Fibroblast of lung (primary cell): ENCODE measurements at regions not wholly inside any gene's neighbourhood (a gene's known extent, or its start where the extent isn't known, plus 50 kb on each side); places are given as distances from the start of the nearest gene placed in this dataset.

ENCODE experiments used
- EZH2 ChIP-seq: IDR thresholded peaks from 2 replicates; pipeline ENCODE4 v1.5.1; 2012; ENCODE audit warnings: low read length, control low read depth, mild to moderate bottlenecking; ENCODE audit errors: missing control alignments
- TF ChIP-seq, protein P1 (sequence below), 2 donors: IDR thresholded peaks in 1 of 2; conservative IDR thresholded peaks in 1 of 2; 1 replicate in 1 of 2; 2 replicates in 1 of 2; pipeline ENCODE4 v1.5.1; 2011 to 2012; ENCODE audit warnings: low read length in 2 of 2, control low read depth in 1 of 2, inconsistent platforms in 1 of 2, low read depth in 1 of 2, mild to moderate bottlenecking in 1 of 2

DNA sequence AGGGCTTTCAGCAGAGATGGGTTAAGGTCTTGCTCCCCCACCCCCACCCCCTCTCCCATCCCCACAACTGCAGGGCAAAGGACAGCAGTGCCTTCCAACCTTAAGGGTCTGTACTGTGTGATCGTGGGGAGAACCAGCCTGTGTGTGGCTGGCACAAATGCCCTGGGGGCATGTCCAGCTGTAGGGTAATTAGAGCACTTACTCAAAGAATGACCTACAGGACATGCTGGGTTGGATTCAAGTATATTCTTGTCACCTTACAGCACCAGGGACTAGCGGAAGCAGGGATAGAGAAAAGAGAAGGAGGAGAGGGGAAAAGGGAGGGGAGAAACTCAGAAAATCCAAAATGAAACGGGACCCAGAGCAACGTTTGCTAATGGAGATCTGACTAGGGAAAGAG is 191.3 kb upstream of the GATB start:
- TF ChIP-seq, protein P1, sequence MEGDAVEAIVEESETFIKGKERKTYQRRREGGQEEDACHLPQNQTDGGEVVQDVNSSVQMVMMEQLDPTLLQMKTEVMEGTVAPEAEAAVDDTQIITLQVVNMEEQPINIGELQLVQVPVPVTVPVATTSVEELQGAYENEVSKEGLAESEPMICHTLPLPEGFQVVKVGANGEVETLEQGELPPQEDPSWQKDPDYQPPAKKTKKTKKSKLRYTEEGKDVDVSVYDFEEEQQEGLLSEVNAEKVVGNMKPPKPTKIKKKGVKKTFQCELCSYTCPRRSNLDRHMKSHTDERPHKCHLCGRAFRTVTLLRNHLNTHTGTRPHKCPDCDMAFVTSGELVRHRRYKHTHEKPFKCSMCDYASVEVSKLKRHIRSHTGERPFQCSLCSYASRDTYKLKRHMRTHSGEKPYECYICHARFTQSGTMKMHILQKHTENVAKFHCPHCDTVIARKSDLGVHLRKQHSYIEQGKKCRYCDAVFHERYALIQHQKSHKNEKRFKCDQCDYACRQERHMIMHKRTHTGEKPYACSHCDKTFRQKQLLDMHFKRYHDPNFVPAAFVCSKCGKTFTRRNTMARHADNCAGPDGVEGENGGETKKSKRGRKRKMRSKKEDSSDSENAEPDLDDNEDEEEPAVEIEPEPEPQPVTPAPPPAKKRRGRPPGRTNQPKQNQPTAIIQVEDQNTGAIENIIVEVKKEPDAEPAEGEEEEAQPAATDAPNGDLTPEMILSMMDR (conservative IDR thresholded peaks at IDR 0.05 in 1 of 2, IDR thresholded peaks at IDR 0.05 in 1 of 2; ENCODE audit: low read depth in 1 of 2, low read length in 2 of 2): no peak
- no peak for TF ChIP-seq EZH2
